ENCODE measurements at regions not wholly inside any gene's neighbourhood (a gene's known extent, or its start where the extent isn't known, plus 50 kb on each side); places are given as distances from the start of the nearest gene placed in this dataset.

DNA sequence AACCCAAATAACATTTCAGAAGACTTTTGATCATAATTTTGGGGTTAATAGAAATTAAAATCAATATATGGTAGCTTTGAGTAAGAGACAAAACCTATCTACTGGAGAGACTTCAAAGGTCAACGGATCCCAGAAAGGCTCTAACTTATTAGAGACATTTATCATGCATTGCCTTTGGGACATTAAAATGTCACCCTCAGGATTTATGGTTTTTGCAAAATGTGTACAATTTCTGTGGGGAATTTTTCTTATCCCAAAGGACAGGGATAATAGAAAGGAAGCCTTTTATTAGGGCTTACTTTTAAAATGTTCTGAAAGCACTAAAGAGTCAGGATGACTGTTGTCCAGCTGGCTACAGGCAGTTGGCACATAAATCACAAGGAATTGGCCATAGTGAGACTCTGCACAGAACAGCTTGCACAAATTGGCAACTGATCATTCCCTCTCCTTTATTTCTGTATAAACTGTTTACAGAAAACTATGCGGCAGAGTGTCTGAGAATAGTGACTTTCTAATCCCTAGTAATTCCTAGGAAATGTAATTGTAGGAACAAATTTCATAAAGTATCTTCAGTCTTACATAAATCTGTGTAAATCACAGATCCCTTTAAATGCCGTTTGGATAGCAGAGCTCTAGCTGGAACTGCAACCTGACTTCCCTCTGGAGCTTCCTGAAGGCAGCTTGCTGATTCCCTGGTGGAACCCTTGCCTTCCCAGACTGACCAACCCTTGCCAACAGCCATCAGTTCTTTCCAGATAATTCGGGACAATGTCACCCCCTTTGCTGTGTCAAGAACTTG, 201.1 kb upstream of the PREP start:
- Histone ChIP-seq H3K9ac (no peak overlapping the region), H3K27ac (no peak overlapping the region), H3K79me2 (ENCODE audit: low read depth) (no peaks in the 10 kb centered on the region), H3K36me3 (no peaks in the 10 kb centered on the region), H3K4me3 (no peak overlapping the region), H3K9me3 (ENCODE audit: low read depth) (no peaks in the 10 kb centered on the region), H3F3A (ENCODE audit: low read depth) (no peaks in the 10 kb centered on the region), H3K4me2 (no peak overlapping the region), H3K4me1 (no peaks in the 10 kb centered on the region), H4K20me1 (ENCODE audit: low read depth) (no peaks in the 10 kb centered on the region), H2AFZ (replicated peaks) (no peak overlapping the region), H3K27me3 (no peaks in the 10 kb centered on the region)
- no peaks in the 10 kb centered on the region for H3K36me3 Mint-ChIP-seq
- no peak overlapping the region for H3K27ac Mint-ChIP-seq
- no peaks in the 10 kb centered on the region for H3K4me1 Mint-ChIP-seq
- no peak for DNase-seq (ENCODE audit: low spot score)
- no peak overlapping the region for H3K4me3 Mint-ChIP-seq
- peaks cover 3% of the 10 kb centered on the region for H3K27me3 Mint-ChIP-seq (ENCODE audit: insufficient read depth, low read depth)
- TF ChIP-seq, protein P1, sequence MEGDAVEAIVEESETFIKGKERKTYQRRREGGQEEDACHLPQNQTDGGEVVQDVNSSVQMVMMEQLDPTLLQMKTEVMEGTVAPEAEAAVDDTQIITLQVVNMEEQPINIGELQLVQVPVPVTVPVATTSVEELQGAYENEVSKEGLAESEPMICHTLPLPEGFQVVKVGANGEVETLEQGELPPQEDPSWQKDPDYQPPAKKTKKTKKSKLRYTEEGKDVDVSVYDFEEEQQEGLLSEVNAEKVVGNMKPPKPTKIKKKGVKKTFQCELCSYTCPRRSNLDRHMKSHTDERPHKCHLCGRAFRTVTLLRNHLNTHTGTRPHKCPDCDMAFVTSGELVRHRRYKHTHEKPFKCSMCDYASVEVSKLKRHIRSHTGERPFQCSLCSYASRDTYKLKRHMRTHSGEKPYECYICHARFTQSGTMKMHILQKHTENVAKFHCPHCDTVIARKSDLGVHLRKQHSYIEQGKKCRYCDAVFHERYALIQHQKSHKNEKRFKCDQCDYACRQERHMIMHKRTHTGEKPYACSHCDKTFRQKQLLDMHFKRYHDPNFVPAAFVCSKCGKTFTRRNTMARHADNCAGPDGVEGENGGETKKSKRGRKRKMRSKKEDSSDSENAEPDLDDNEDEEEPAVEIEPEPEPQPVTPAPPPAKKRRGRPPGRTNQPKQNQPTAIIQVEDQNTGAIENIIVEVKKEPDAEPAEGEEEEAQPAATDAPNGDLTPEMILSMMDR (IDR thresholded peaks at IDR 0.05): no peak
- H3K9me3 Mint-ChIP-seq: no peaks in the 10 kb centered on the region

DNA sequence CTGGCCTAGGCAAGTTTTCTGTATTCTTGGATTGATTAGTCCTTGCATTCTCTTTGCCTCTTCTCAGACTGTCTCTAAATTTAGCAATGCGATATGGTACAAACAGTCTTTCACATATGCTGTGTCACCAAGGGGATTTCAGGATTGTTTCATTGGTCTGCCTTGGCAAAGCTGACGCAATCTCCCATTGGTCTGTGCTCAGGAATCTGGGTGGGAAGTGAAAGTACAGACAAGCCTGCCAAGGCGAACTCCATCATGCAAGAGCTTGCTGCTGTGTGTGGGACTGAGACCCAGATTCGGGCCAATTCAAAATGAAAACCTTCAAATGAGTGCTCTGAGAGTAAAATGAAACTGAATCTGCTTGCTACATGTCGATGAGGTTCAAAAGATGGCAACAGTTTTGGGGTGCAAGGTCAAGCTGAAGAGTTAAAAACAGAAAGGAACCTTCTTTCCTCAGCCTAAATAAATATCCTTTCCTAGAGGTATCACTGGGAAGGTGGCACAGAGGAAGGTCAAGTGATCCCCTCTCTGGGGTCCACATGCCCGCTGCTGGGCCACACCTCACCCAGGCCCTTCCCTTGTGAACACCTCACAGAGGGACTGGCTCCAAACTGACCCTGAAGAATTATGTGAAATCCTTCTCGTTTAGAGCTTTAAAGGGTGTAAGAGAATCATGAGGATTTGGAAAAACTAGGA, 198.8 kb upstream of the PREP start:
- Mint-ChIP-seq H3K27me3 (ENCODE audit: insufficient read depth, low read depth) (peaks cover 2% of the 10 kb centered on the region), H3K27ac (no peak overlapping the region)
- DNase-seq (ENCODE audit: low spot score): no peak

DNA sequence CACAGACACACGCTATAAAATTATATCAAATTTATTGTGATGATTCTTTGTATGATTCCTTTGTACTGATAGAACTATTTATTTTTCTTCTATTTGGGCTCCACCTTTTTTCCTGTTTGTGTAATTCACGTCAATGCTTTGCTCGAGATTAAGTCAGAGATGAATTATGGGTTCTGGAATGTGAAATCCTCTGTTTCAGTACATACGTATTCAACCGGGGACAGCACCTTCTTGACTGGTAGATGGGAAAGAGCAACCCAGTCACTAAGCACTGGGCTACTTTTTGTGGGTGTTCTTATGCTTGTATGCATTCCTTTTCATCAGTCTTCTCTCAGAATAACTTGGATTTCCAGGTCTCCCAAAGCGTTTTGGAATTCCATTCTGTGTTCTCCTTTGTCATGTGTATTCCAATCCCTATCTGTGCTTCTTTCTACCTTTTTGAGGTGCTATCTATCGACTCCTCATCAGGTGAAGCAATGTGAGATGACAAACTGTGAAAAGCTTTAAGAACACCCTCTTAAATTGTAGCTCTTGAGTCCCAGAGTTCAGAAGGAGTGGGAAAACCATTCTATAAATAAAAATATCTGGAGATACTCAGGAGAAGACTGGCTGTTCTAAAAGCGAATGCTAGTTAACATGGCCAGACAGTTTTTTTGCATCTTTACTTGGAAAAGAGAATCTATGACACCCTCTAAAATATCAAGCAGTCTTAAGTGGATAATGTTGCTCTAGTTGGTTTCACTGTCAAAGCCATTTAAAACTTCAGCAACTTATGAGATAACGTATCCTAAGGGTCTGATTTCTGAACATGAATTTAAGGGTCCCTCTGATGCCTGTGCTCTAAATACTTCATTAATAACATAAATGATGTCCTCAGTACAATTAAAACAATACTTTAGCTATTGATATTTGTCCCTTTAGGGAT, 197.7 kb upstream of the PREP start:
- H3K4me2 ChIP-seq: no peak overlapping the region
- H3K9ac ChIP-seq: no peak overlapping the region
- no peaks in the 10 kb centered on the region for H3K27me3 ChIP-seq
- H3F3A ChIP-seq (ENCODE audit: low read depth): no peaks in the 10 kb centered on the region
- no peaks in the 10 kb centered on the region for H3K9me3 ChIP-seq (ENCODE audit: low read depth)
- no peaks in the 10 kb centered on the region for H3K36me3 ChIP-seq
- H4K20me1 ChIP-seq (ENCODE audit: low read depth): no peaks in the 10 kb centered on the region
- peak overlapping the region; percentile 14 for H2AFZ ChIP-seq (replicated peaks)
- H3K4me1 Mint-ChIP-seq: no peaks in the 10 kb centered on the region
- TF ChIP-seq, protein P1 (IDR thresholded peaks at IDR 0.05): no peak
- no peak for TF ChIP-seq EZH2 (IDR thresholded peaks at IDR 0.05)
- no peak for TF ChIP-seq EZH2phosphoT487 (IDR thresholded peaks at IDR 0.05)
- no peak for DNase-seq (ENCODE audit: low spot score)
- H3K79me2 ChIP-seq (ENCODE audit: low read depth): no peaks in the 10 kb centered on the region
- no peak overlapping the region for H3K27ac ChIP-seq
- no peaks in the 10 kb centered on the region for H3K36me3 Mint-ChIP-seq
- H3K27ac Mint-ChIP-seq: no peak overlapping the region
- no peak overlapping the region for H3K4me3 ChIP-seq
- H3K4me1 ChIP-seq: no peaks in the 10 kb centered on the region
- H3K4me3 Mint-ChIP-seq: no peak overlapping the region
- no peaks in the 10 kb centered on the region for H3K9me3 Mint-ChIP-seq
- H3K27me3 Mint-ChIP-seq (ENCODE audit: insufficient read depth, low read depth): peaks cover 2% of the 10 kb centered on the region

More for the DNA sequence above, 198.8 kb upstream of the PREP start:
- H4K20me1 ChIP-seq (ENCODE audit: low read depth): no peaks in the 10 kb centered on the region
- no peaks in the 10 kb centered on the region for H3K4me1 ChIP-seq
- H3K27ac ChIP-seq: no peak overlapping the region
- no peaks in the 10 kb centered on the region for H3K36me3 ChIP-seq
- H3K9me3 Mint-ChIP-seq: no peaks in the 10 kb centered on the region
- TF ChIP-seq EZH2 (IDR thresholded peaks at IDR 0.05) (no peak), EZH2phosphoT487 (IDR thresholded peaks at IDR 0.05) (no peak)
- peak overlapping the region; percentile 70 for H2AFZ ChIP-seq (replicated peaks)
- H3K4me1 Mint-ChIP-seq: no peaks in the 10 kb centered on the region
- no peaks in the 10 kb centered on the region for H3K9me3 ChIP-seq (ENCODE audit: low read depth)
- H3K9ac ChIP-seq: no peak overlapping the region
- H3K4me3 Mint-ChIP-seq: no peak overlapping the region
- H3K4me3 ChIP-seq: no peak overlapping the region
- no peaks in the 10 kb centered on the region for H3K27me3 ChIP-seq
- no peak overlapping the region for H3K4me2 ChIP-seq
- H3K36me3 Mint-ChIP-seq: no peaks in the 10 kb centered on the region
- H3F3A ChIP-seq (ENCODE audit: low read depth): no peaks in the 10 kb centered on the region
- no peaks in the 10 kb centered on the region for H3K79me2 ChIP-seq (ENCODE audit: low read depth)

All from neural progenitor cell (in vitro differentiated cells).